ENCODE measurements at regions not wholly inside any gene's neighbourhood (a gene's known extent, or its start where the extent isn't known, plus 50 kb on each side); places are given as distances from the start of the nearest gene placed in this dataset.

GRCh38 chr12:127414636-127415035 lies 852.3 kb upstream of the TMEM132C start:
- TF ChIP-seq CTCF (IDR thresholded peaks at IDR 0.05): no peak
- no peak for TF ChIP-seq ZFX (IDR thresholded peaks at IDR 0.05; ENCODE audit: borderline replicate concordance)
